LNCaP clone FGC (cell line): ENCODE measurements at regions not wholly inside any gene's neighbourhood (a gene's known extent, or its start where the extent isn't known, plus 50 kb on each side); places are given as distances from the start of the nearest gene placed in this dataset.

ENCODE experiments used
- DNase-seq: peaks from one replicate; pipeline ENCODE4 v3.0.0-alpha.2; 2011; ENCODE audit warnings: low read depth
- H3K4me3 ChIP-seq: 2 replicates; pipeline ENCODE4 v1.5.1; 2011; ENCODE audit warnings: mild to moderate bottlenecking, low read depth, low read length, control low read depth
- TF ChIP-seq, protein P1 (sequence below): IDR thresholded peaks from 2 replicates; pipeline ENCODE4 v1.5.1; 2012; ENCODE audit warnings: mild to moderate bottlenecking; ENCODE audit not compliant: control insufficient read depth, insufficient read depth; ENCODE audit errors: extremely low read depth

GRCh38 chr18:45268583-45268982 is 346.7 kb upstream of the SLC14A2 start:
- no peak overlapping the region for H3K4me3 ChIP-seq
- DNase-seq: no peak
- TF ChIP-seq, protein P1, sequence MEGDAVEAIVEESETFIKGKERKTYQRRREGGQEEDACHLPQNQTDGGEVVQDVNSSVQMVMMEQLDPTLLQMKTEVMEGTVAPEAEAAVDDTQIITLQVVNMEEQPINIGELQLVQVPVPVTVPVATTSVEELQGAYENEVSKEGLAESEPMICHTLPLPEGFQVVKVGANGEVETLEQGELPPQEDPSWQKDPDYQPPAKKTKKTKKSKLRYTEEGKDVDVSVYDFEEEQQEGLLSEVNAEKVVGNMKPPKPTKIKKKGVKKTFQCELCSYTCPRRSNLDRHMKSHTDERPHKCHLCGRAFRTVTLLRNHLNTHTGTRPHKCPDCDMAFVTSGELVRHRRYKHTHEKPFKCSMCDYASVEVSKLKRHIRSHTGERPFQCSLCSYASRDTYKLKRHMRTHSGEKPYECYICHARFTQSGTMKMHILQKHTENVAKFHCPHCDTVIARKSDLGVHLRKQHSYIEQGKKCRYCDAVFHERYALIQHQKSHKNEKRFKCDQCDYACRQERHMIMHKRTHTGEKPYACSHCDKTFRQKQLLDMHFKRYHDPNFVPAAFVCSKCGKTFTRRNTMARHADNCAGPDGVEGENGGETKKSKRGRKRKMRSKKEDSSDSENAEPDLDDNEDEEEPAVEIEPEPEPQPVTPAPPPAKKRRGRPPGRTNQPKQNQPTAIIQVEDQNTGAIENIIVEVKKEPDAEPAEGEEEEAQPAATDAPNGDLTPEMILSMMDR: no peak

GRCh38 chr18:45270289-45270771 is 344.9 kb upstream of the SLC14A2 start:
- H3K4me3 ChIP-seq: no peak overlapping the region
- no peak for DNase-seq
- TF ChIP-seq, protein P1: no peak

GRCh38 chr18:45274026-45274425 is 341.2 kb upstream of the SLC14A2 start:
- TF ChIP-seq, protein P1: no peak
- no peak overlapping the region for H3K4me3 ChIP-seq
- DNase-seq: no peak

- DNase-seq: no peak
Measured at GRCh38 chr18:45275367-45276113, 339.7 kb upstream of the SLC14A2 start.

GRCh38 chr18:45276878-45277277 is 338.4 kb upstream of the SLC14A2 start:
- TF ChIP-seq, protein P1: no peak
- H3K4me3 ChIP-seq: no peak overlapping the region
- DNase-seq: no peak

More at GRCh38 chr18:45275367-45276113, 339.7 kb upstream of the SLC14A2 start:
- TF ChIP-seq, protein P1: peak; percentile 45
- no peak overlapping the region for H3K4me3 ChIP-seq

GRCh38 chr18:45277908-45278307 is 337.4 kb upstream of the SLC14A2 start:
- no peak for DNase-seq
- TF ChIP-seq, protein P1: no peak
- no peak overlapping the region for H3K4me3 ChIP-seq
